GM19239 (cell line): ENCODE measurements at regions not wholly inside any gene's neighbourhood (a gene's known extent, or its start where the extent isn't known, plus 50 kb on each side); places are given as distances from the start of the nearest gene placed in this dataset.
"Not testable (repeated sequence)": the region's sequence is repeated elsewhere in the genome, so short reads cannot be mapped to it uniquely, and the experiment has no call there.

Source experiments
- DNase-seq: peaks from one replicate; pipeline ENCODE4 v3.0.0; 2011; ENCODE audit warnings: low spot score; ENCODE audit not compliant: insufficient read length
- FAIRE-seq: peaks from 2 replicates; lab custom pipeline; 2011; peaks lifted over from hg19 to GRCh38; lab: Jason Lieb, UNC

- no peak for FAIRE-seq
- DNase-seq, result no peak
Measured at GRCh38 chr11:57047610-57048009, 58.9 kb downstream of the OR5AK2 start.

- no peak for FAIRE-seq
- DNase-seq, result no peak
Measured at GRCh38 chr11:57049749-57050148, 61.0 kb downstream of the OR5AK2 start.

GRCh38 chr11:57054817-57055216, 66.1 kb downstream of the OR5AK2 start:
- DNase-seq, result no peak
- no peak for FAIRE-seq

- no peak for DNase-seq
- no peak for FAIRE-seq
Measured at GRCh38 chr11:57055744-57056143, 67.0 kb downstream of the OR5AK2 start.

GRCh38 chr11:57056735-57057134, 68.0 kb downstream of the OR5AK2 start:
- DNase-seq (no peak), FAIRE-seq (no peak)

GRCh38 chr11:57057561-57057960, 68.8 kb downstream of the OR5AK2 start:
- no peak for FAIRE-seq
- DNase-seq, result no peak

- DNase-seq, FAIRE-seq: not testable (repeated sequence)
Measured at GRCh38 chr11:57062957-57063356, 74.2 kb downstream of the OR5AK2 start.

- FAIRE-seq, result no peak
- DNase-seq, result no peak
Measured at GRCh38 chr11:57069942-57070341, 81.2 kb downstream of the OR5AK2 start.

GRCh38 chr11:57071829-57072228, 83.1 kb downstream of the OR5AK2 start:
- DNase-seq (no peak), FAIRE-seq (no peak)

GRCh38 chr11:57072640-57073039, 83.9 kb downstream of the OR5AK2 start:
- FAIRE-seq (no peak), DNase-seq (no peak)

- FAIRE-seq (no peak), DNase-seq (no peak)
Measured at GRCh38 chr11:57073128-57073527, 84.4 kb downstream of the OR5AK2 start.

- DNase-seq (no peak), FAIRE-seq (no peak)
Measured at GRCh38 chr11:57081356-57081755, 92.6 kb downstream of the OR5AK2 start.

GRCh38 chr11:57082125-57082524, 93.4 kb downstream of the OR5AK2 start:
- FAIRE-seq, result no peak

GRCh38 chr11:57083641-57084385, 95.1 kb downstream of the OR5AK2 start:
- FAIRE-seq (no peak), DNase-seq (no peak)

More at GRCh38 chr11:57082125-57082524, 93.4 kb downstream of the OR5AK2 start:
- DNase-seq, result no peak

- FAIRE-seq (no peak), DNase-seq (no peak)
Measured at GRCh38 chr11:57085611-57086010, 96.1 kb upstream of the LRRC55 start.

- DNase-seq (no peak), FAIRE-seq (no peak)
Measured at GRCh38 chr11:57087991-57088390, 93.8 kb upstream of the LRRC55 start.

- FAIRE-seq (no peak), DNase-seq (no peak)
Measured at GRCh38 chr11:57092028-57092698, 89.6 kb upstream of the LRRC55 start.

- FAIRE-seq (no peak), DNase-seq (no peak)
Measured at GRCh38 chr11:57094181-57094935, 87.4 kb upstream of the LRRC55 start.

- DNase-seq, result no peak
- no peak for FAIRE-seq
Measured at GRCh38 chr11:57095417-57095816, 86.3 kb upstream of the LRRC55 start.

- no peak for DNase-seq
Measured at GRCh38 chr11:57095896-57096295, 85.9 kb upstream of the LRRC55 start.

GRCh38 chr11:57097149-57097548, 84.6 kb upstream of the LRRC55 start:
- DNase-seq, result no peak
- FAIRE-seq, result no peak

More at GRCh38 chr11:57095896-57096295, 85.9 kb upstream of the LRRC55 start:
- FAIRE-seq, result no peak
